22Rv1 (cell line): ENCODE measurements at regions not wholly inside any gene's neighbourhood (a gene's known extent, or its start where the extent isn't known, plus 50 kb on each side); places are given as distances from the start of the nearest gene placed in this dataset.

Source experiments
- CTCF ChIP-seq: fragments of 450-650 bp; IDR thresholded peaks from 2 replicates; pipeline ENCODE4 v1.5.1; 2017; ENCODE audit warnings: mild to moderate bottlenecking
- ZFX ChIP-seq: fragments of 450-650 bp; IDR thresholded peaks from 2 replicates; pipeline ENCODE4 v1.6.1; 2017; ENCODE audit warnings: antibody characterized with exemption, borderline replicate concordance

- TF ChIP-seq CTCF (no peak), ZFX (no peak)
Observed at GRCh38 chr2:235129850-235130249, 178.0 kb downstream of the SH3BP4 start.
